ENCODE measurements at regions not wholly inside any gene's neighbourhood (a gene's known extent, or its start where the extent isn't known, plus 50 kb on each side); places are given as distances from the start of the nearest gene placed in this dataset.

GRCh38 chr1:67627906-67628305 lies 57.1 kb upstream of the GADD45A start:
- DNase-seq (ENCODE audit: low read depth, low spot score): no peak

GRCh38 chr1:67629370-67630075 lies 55.5 kb upstream of the GADD45A start:
- no peak overlapping the region for H3K4me3 ChIP-seq (ENCODE audit: low read length)
- DNase-seq (ENCODE audit: low read depth, low spot score): no peak

More at GRCh38 chr1:67627906-67628305, 57.1 kb upstream of the GADD45A start:
- H3K4me3 ChIP-seq (ENCODE audit: low read length): no peak overlapping the region

- no peak for DNase-seq (ENCODE audit: low read depth, low spot score)
- no peak overlapping the region for H3K4me3 ChIP-seq (ENCODE audit: low read length)
Measured at GRCh38 chr1:67630438-67631045, 54.5 kb upstream of the GADD45A start.

- DNase-seq (ENCODE audit: low read depth, low spot score): no peak
- no peak overlapping the region for H3K4me3 ChIP-seq (ENCODE audit: low read length)
Measured at GRCh38 chr1:67632356-67632755, 52.6 kb upstream of the GADD45A start.

GRCh38 chr1:67632811-67633655 lies 52.0 kb upstream of the GADD45A start:
- DNase-seq (ENCODE audit: low read depth, low spot score): no peak
- no peak overlapping the region for H3K4me3 ChIP-seq (ENCODE audit: low read length)

- DNase-seq (ENCODE audit: low read depth, low spot score): no peak
- no peak overlapping the region for H3K4me3 ChIP-seq (ENCODE audit: low read length)
Measured at GRCh38 chr1:67634396-67634935, 50.5 kb upstream of the GADD45A start.

GRCh38 chr1:67635055-67635809 lies 49.8 kb upstream of the GADD45A start:
- DNase-seq (ENCODE audit: low read depth, low spot score): no peak

More at GRCh38 chr1:67635055-67635809, 49.8 kb upstream of the GADD45A start:
- H3K4me3 ChIP-seq (ENCODE audit: low read length): no peak overlapping the region
